Stomach (tissue), 8 donors: ENCODE measurements at regions not wholly inside any gene's neighbourhood (a gene's known extent, or its start where the extent isn't known, plus 50 kb on each side); places are given as distances from the start of the nearest gene placed in this dataset.

Source experiments
- DNase-seq, 2 donors: peaks; one replicate each; pipeline versions ENCODE4 v3.0.0 to v3.0.0-alpha.2; 2013 to 2019
- H3K27ac ChIP-seq, 5 donors: fragments of 200-600 bp in 4 of 5; sonication (generic) in 4 of 5; one replicate each; pipeline ENCODE4 v1.5.1; 2013 to 2019; ENCODE audit warnings: mild to moderate bottlenecking in 1 of 5, moderate library complexity in 1 of 5
- H3K27me3 ChIP-seq, 3 donors: fragments of 200-600 bp; sonication (generic); one replicate each; pipeline ENCODE4 v1.5.1; 2017 to 2019; ENCODE audit warnings: mixed run types in 1 of 3
- H3K36me3 ChIP-seq, 4 donors: fragments of 200-600 bp; sonication (generic); 1 replicate in 3 of 4; 2 replicates in 1 of 4; pipeline ENCODE4 v1.5.1; 2016 to 2019
- H3K4me1 ChIP-seq, 4 donors: fragments of 200-600 bp; sonication (generic); one replicate each; pipeline ENCODE4 v1.5.1; 2016 to 2019
- H3K4me3 ChIP-seq, 4 donors: fragments of 200-600 bp; sonication (generic) in 3 of 4; one replicate each; pipeline ENCODE4 v1.5.1; 2016 to 2019; ENCODE audit warnings: mild to moderate bottlenecking in 1 of 4
- H3K9me3 ChIP-seq, 4 donors: fragments of 200-600 bp; sonication (generic); one replicate each; pipeline ENCODE4 v1.5.1; 2016 to 2019
- EP300 ChIP-seq: sonication (generic); formaldehyde crosslinking; IDR thresholded peaks from one replicate; pipeline ENCODE4 v1.6.1; 2017; ENCODE audit warnings: antibody characterized with exemption
- POLR2A ChIP-seq, 4 donors: fragments of 450-650 bp; IDR thresholded peaks; one replicate each; pipeline ENCODE4 v1.6.1; 2016; ENCODE audit warnings: antibody characterized with exemption in 4 of 4, control low read depth in 2 of 4, mild to moderate bottlenecking in 1 of 4, moderate library complexity in 1 of 4
- POLR2AphosphoS5 ChIP-seq, 3 donors: sonication (generic); formaldehyde crosslinking; IDR thresholded peaks; one replicate each; pipeline ENCODE4 v1.6.1; 2016; ENCODE audit warnings: antibody characterized with exemption in 3 of 3
- WGBS, 5 donors: extraction: QIAGEN DNeasy Blood & Tissue Kit in 3 of 5; methylation state at CpG; one replicate each; pipeline versions ENCODE4 v1.1.5 to v1.1.7; 2013 to 2018; 5-methylcytosine and 5-hydroxymethylcytosine counted together
- intact Hi-C: fragments of 100-400 bp; cut with DNase I; formaldehyde crosslinking; loops from one replicate; pipeline ENCODE4 v1.15.1; 2023; ENCODE audit warnings: low total_unique reads
- TF ChIP-seq, protein P1 (sequence below), 7 experiments: fragments of 450-650 bp in 4 of 7; fragments of 200-600 bp in 3 of 7; sonication (generic) in 3 of 7; IDR thresholded peaks; one replicate each; pipeline ENCODE4 v1.5.1; 2016 to 2019; ENCODE audit warnings: antibody characterized with exemption in 7 of 7, control low read depth in 2 of 7, mild to moderate bottlenecking in 1 of 7
- donor health status: healthy with polysubstance abuse.
- donor health status: Bipolar disorder and iron deficiency.
- donor health status: healthy.

DNA sequence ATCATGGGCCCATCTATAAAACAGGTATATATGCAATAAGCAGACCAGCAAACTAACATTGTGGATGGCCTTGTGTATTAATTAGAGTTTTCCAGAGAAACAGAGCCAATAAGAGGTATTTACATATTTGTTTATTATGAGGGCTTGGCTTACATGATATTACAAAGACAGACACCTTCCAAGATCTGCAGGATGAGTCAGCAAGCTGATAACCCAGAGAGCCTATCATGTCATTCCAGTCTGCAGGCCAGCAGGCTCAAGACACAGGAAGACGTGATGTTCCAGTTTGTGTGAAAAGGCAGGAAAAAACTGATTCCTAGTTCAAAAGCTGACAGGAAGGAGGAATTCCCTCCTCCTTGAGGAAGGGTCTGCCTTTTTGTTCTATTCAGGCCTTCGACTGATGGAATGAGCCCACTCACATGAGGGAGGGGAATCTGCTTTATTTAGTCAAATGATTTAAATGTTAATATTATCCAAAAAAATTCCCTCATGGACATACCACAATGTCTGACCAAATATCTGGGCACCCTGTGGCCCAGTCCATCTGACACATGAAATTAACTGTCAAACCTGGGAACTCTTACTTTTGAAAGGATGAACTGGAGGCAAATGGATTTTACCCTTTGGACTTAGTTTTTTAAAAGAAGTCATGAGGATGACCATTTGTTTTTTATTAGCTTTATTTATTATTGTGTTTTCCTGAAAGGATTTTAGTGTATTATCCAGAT lies 161.2 kb upstream of the CHD1 start:
- no peak overlapping the region for H3K27ac ChIP-seq
- H3K4me3 ChIP-seq = no peak overlapping the region
- intact Hi-C loops = no loop called here
- H3K4me1 ChIP-seq = no peaks in the 10 kb centered on the region
- no peaks in the 10 kb centered on the region for H3K27me3 ChIP-seq
- no peaks in the 10 kb centered on the region for H3K9me3 ChIP-seq
- WGBS, 5 donors = 80 to 91% (median 90%) methylated on average over 2 of the region's 2 CpGs
- TF ChIP-seq, protein P1, sequence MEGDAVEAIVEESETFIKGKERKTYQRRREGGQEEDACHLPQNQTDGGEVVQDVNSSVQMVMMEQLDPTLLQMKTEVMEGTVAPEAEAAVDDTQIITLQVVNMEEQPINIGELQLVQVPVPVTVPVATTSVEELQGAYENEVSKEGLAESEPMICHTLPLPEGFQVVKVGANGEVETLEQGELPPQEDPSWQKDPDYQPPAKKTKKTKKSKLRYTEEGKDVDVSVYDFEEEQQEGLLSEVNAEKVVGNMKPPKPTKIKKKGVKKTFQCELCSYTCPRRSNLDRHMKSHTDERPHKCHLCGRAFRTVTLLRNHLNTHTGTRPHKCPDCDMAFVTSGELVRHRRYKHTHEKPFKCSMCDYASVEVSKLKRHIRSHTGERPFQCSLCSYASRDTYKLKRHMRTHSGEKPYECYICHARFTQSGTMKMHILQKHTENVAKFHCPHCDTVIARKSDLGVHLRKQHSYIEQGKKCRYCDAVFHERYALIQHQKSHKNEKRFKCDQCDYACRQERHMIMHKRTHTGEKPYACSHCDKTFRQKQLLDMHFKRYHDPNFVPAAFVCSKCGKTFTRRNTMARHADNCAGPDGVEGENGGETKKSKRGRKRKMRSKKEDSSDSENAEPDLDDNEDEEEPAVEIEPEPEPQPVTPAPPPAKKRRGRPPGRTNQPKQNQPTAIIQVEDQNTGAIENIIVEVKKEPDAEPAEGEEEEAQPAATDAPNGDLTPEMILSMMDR (IDR thresholded peaks at IDR 0.05) = no peak
- no peak for TF ChIP-seq POLR2A (IDR thresholded peaks at IDR 0.05)
- TF ChIP-seq POLR2AphosphoS5 (IDR thresholded peaks at IDR 0.05) = no peak
- no peak for TF ChIP-seq EP300
- no peak for DNase-seq
- no peaks in the 10 kb centered on the region for H3K36me3 ChIP-seq

DNA sequence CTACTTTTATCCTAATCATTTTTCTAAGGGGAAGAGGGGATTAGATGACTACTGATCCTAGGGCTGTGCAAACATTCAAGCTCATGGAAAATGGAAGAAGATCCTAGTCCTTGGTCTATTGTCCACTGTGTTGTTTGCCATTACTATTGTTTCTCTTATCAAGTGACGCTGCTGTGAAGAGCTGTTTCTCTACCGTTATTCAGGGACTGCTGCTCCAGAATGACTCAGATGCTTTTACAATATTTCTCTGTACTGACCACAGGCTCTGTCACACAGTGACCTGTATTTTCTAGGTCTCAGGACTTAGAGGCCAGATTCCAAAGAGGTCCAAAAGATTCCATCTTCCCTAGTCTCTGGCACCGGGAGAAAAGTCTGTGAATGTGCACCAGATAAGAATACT lies 159.5 kb upstream of the CHD1 start:
- no peak for DNase-seq
- no peak overlapping the region for H3K27ac ChIP-seq
- no peaks in the 10 kb centered on the region for H3K27me3 ChIP-seq
- TF ChIP-seq POLR2AphosphoS5 (IDR thresholded peaks at IDR 0.05) (no peak), POLR2A (IDR thresholded peaks at IDR 0.05) (no peak)
- intact Hi-C loops = no loop called here
- H3K9me3 ChIP-seq = no peaks in the 10 kb centered on the region
- H3K4me3 ChIP-seq = no peak overlapping the region
- no peaks in the 10 kb centered on the region for H3K4me1 ChIP-seq
- WGBS, 5 donors = 40 to 65% (median 58%) methylated on average over 3 of the region's 3 CpGs
- H3K36me3 ChIP-seq = no peaks in the 10 kb centered on the region

DNA sequence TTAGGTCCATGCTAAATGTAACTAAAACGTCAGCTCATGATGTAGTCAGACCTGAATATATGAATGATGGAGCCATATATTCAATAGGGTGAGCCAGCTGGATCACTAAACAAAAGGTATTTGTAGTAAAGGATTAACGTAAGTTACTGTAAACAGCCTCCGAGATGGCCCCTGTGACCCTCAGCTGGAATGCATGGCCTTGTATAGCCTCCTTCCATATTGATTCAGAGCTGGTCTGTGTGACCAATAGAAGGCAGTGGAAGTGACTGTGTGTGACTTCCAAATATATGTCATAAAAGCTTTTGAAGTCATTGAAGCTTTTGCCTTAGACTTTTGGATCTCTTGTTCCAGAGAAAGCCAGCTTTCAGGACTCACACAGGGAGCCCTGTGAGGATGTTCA lies 154.4 kb upstream of the CHD1 start:
- no peak for DNase-seq
- intact Hi-C loops = no loop called here
- Histone ChIP-seq H3K4me1 (no peaks in the 10 kb centered on the region), H3K27ac (no peak overlapping the region), H3K9me3 (no peaks in the 10 kb centered on the region), H3K27me3 (no peaks in the 10 kb centered on the region), H3K4me3 (no peak overlapping the region), H3K36me3 (no peaks in the 10 kb centered on the region)
- WGBS, 5 donors = 48 to 62% (median 59%) methylated on average over 3 of the region's 3 CpGs
- TF ChIP-seq POLR2AphosphoS5 (IDR thresholded peaks at IDR 0.05) (no peak), EP300 (no peak), POLR2A (IDR thresholded peaks at IDR 0.05) (no peak)
- TF ChIP-seq, protein P1 (IDR thresholded peaks at IDR 0.05) = no peak

DNA sequence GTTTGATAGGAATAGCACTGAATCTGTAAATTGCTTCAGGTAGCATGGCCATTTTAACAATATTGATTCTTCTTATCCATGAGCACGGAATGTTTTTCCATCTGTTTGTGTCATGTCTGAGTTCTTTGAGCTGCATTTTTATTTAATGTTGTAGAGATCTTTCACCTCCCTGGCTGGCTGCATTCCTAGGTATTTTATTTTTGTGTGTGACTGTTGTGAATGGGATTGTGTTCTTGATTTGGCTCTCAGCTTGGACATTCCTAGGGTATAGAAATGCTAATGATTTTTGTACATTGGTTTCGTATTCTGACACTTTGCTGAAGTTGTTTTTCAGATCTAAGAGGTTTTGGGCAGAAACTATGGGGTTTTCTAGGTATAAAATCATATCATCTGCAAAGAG lies 152.9 kb upstream of the CHD1 start:
- no peak overlapping the region for H3K4me3 ChIP-seq
- WGBS, 5 donors = 53 to 74% (median 60%) methylated on average over 2 of the region's 2 CpGs
- no peaks in the 10 kb centered on the region for H3K9me3 ChIP-seq
- no peaks in the 10 kb centered on the region for H3K36me3 ChIP-seq
- intact Hi-C loops = no loop called here
- TF ChIP-seq EP300 (no peak), POLR2A (IDR thresholded peaks at IDR 0.05) (no peak), POLR2AphosphoS5 (IDR thresholded peaks at IDR 0.05) (no peak)
- TF ChIP-seq, protein P1 (IDR thresholded peaks at IDR 0.05) = no peak
- no peaks in the 10 kb centered on the region for H3K27me3 ChIP-seq
- no peak overlapping the region for H3K27ac ChIP-seq
- DNase-seq = no peak
- no peaks in the 10 kb centered on the region for H3K4me1 ChIP-seq
